GM12875 (cell line): ENCODE measurements at regions not wholly inside any gene's neighbourhood (a gene's known extent, or its start where the extent isn't known, plus 50 kb on each side); places are given as distances from the start of the nearest gene placed in this dataset.

Source experiments
- H3K4me3 ChIP-seq: one replicate; pipeline ENCODE4 v1.5.1; 2011; ENCODE audit warnings: low read depth, low read length, control low read depth
- TF ChIP-seq, protein P1 (sequence below): IDR thresholded peaks from 2 replicates; pipeline ENCODE4 v1.5.1; 2011; ENCODE audit warnings: low read depth, mild to moderate bottlenecking, control low read depth, inconsistent platforms, low read length, moderate library complexity, borderline replicate concordance; ENCODE audit not compliant: insufficient read depth

DNA sequence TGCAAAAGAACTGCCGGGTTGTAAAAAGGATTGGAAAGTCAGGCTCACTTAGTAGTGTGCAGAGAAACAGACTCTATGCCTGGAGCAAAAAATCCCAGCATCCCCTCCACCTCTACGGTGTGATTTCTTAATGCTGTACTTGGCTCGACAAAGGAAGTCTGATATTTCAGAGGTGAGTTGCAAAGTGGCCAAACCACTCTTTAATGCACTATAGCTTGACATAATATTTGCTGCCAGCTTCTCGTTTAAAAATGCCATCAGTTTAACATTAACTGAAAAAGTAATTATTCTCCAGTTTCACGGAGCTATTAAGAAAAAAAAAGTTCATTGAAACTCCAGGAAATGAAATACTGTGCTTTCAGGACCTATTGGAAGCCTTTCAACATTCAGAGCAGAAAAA, 448.3 kb upstream of the ZFP42 start:
- TF ChIP-seq, protein P1, sequence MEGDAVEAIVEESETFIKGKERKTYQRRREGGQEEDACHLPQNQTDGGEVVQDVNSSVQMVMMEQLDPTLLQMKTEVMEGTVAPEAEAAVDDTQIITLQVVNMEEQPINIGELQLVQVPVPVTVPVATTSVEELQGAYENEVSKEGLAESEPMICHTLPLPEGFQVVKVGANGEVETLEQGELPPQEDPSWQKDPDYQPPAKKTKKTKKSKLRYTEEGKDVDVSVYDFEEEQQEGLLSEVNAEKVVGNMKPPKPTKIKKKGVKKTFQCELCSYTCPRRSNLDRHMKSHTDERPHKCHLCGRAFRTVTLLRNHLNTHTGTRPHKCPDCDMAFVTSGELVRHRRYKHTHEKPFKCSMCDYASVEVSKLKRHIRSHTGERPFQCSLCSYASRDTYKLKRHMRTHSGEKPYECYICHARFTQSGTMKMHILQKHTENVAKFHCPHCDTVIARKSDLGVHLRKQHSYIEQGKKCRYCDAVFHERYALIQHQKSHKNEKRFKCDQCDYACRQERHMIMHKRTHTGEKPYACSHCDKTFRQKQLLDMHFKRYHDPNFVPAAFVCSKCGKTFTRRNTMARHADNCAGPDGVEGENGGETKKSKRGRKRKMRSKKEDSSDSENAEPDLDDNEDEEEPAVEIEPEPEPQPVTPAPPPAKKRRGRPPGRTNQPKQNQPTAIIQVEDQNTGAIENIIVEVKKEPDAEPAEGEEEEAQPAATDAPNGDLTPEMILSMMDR, result no peak
- no peak overlapping the region for H3K4me3 ChIP-seq

DNA sequence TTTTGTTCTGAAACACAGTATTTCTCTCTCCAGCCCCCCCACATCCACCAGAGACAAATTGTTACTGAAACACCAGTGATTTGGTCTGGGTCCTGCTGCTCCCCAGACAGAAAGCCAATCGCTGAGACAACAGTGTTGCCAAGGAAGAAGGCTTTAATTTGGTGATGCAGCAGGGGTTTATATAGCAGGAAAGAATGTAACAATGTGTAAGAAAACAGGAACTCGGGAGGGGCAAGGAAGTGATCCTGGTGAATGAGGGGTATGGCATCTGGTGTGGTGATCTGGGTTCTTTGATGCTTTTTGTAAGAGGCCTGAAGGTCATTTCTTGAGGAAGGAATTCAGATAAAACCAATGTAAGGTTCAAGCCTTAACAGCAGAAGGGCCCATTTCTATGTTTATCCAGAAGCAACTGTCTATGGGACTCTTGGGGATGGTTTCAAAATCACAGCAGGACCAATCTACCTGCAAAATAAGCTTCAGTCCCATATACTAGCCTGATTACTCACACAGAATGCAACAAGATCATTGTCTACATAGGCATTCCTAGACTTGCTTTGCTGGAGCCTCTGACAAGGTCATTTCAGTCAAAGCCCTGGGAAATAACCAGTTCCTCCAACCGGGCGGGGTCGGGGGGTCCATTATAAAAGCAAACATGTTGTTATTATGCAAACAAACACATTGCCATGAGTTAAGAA, 445.2 kb upstream of the ZFP42 start:
- H3K4me3 ChIP-seq, result no peak overlapping the region
- TF ChIP-seq, protein P1, result no peak

DNA sequence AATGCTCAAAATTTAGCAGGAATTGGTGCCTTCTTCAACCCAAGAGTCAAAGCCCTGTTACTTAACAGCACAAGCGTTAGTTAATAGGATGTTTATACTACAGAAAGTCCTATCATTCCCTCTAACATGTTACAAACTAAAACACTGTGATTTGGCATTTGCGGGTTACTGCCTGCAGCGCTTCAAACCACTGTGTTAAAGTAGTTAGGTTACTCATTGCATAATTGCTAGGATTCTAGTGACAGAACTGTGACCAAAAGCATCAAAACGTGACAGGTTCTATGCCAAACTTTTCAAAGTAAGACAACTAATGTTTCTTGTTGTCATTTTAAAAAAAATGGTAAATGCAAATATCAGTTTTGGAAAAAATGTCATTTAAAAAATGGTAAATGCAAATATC, 442.8 kb upstream of the ZFP42 start:
- TF ChIP-seq, protein P1, result no peak
- no peak overlapping the region for H3K4me3 ChIP-seq

DNA sequence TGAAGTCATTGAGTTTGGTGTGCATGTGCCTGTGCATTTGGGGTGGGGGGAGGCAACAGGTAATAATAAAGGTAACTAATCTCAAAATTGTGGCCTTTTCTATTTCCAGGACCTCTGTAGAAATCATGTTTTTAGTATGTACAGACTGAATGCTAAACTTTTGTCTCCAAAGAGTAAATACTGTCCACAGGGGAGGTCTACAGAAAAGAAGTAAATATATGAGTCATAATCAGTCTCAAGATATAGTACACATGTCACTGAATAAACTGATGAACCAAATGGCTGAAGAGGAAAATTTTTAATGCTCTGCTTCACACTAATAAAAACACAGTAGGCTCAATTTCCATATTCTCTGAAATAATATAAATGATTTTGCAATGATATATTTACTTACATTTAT, 440.4 kb upstream of the ZFP42 start:
- TF ChIP-seq, protein P1, result no peak
- no peak overlapping the region for H3K4me3 ChIP-seq

DNA sequence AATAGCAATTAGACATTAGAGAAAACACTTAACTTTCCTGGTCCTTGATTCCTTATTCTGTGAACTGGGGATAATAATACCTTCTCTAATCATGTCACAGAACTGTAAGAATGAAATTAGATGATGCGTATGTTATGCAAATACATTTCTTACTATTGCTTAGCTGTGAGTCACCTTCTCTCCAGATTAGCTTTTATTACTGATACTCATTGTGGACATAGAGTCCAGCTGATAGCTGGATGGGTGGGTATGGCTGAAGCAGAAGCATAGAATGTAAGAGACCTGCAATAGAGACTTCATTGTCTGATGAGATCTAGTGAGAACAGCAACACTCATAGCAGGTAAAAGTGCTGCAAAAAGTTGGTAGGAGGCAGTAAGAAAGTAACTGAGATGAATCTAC, 437.2 kb upstream of the ZFP42 start:
- TF ChIP-seq, protein P1, result no peak
- no peak overlapping the region for H3K4me3 ChIP-seq

DNA sequence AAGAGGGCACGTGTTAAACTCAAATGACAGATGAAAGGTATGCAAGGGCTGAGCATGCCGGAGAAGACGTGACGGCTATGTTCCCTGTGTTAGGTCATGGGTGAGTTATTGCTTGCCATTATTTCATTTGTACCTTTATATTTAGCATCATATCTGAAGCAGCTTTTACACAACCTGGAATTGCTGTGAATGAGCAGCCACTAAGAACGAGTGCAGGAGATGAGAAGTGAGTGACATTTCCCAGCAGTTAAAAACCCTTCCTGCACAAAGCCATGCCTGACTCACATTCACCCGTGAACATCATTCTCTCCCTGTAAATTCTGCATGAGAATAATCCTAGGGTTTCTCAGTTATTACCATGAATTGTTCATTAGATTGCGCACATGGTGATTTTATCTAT, 433.2 kb upstream of the ZFP42 start:
- no peak overlapping the region for H3K4me3 ChIP-seq
- TF ChIP-seq, protein P1, result no peak

DNA sequence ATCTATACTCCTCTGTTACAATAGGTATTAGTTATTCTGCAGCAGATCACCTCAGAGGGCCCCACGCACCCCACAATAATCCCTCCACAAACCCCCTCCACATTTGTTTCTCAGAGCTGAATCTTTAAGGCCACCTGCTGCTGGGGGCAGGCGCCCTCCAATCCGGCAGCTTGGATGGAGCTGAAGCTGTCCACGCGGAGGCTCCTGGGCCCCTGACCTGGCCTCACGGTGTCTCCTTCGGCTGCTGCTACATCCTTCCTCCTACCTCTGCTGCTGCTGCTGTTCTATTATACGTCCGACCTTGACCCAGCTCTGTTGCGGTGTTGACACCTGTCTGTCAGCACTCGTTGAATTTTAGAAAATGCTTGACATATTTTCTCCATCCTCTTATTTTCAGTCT, 430.2 kb upstream of the ZFP42 start:
- no peak overlapping the region for H3K4me3 ChIP-seq
- TF ChIP-seq, protein P1, result no peak
